ENCODE measurements at regions not wholly inside any gene's neighbourhood (a gene's known extent, or its start where the extent isn't known, plus 50 kb on each side); places are given as distances from the start of the nearest gene placed in this dataset.

- H3K9me3 ChIP-seq (ENCODE audit: control insufficient read depth, insufficient read depth, low read depth, low read length), result no peaks in the 10 kb centered on the region
- no peaks in the 10 kb centered on the region for H3K36me3 ChIP-seq (ENCODE audit: control insufficient read depth, insufficient read depth, low read length)
- DNase-seq (ENCODE audit: low read depth in 2 of 2), result no peak
- no peak overlapping the region for H2AFZ ChIP-seq (ENCODE audit: low read length)
- H3K4me2 ChIP-seq (ENCODE audit: extremely low read depth, insufficient read depth, low read length), result no peak overlapping the region
- no peak for TF ChIP-seq CTCF (conservative IDR thresholded peaks at IDR 0.05 in 1 of 2, IDR thresholded peaks at IDR 0.05 in 1 of 2; ENCODE audit: low read depth in 1 of 2, low read length in 2 of 2)
- no peak for TF ChIP-seq EZH2 (IDR thresholded peaks at IDR 0.05; ENCODE audit: low read length, missing control alignments)
- H3K4me3 ChIP-seq (replicated peaks in 1 of 4; ENCODE audit: control extremely low read depth in 1 of 4, insufficient read depth in 1 of 4, low read depth in 3 of 4, low read length in 4 of 4), result no peak overlapping the region
- H3K79me2 ChIP-seq (ENCODE audit: control insufficient read depth, insufficient read depth, low read length), result no peaks in the 10 kb centered on the region
- H3K4me1 ChIP-seq (ENCODE audit: control insufficient read depth, extremely low read depth, insufficient read depth, low read length), result no peaks in the 10 kb centered on the region
- H3K9ac ChIP-seq (ENCODE audit: insufficient read depth, low read length), result no peak overlapping the region
- no peaks in the 10 kb centered on the region for H4K20me1 ChIP-seq (ENCODE audit: control insufficient read depth, extremely low read depth, insufficient read depth, low read length)
- H3K27ac ChIP-seq (ENCODE audit: insufficient read depth, low read length), result no peak overlapping the region
- no peaks in the 10 kb centered on the region for H3K27me3 ChIP-seq (ENCODE audit: control insufficient read depth, insufficient read depth, low read length)
Measured at GRCh38 chr6:123747515-123747914, 56.1 kb upstream of the NKAIN2 start.

GRCh38 chr6:123745895-123746294 is 57.8 kb upstream of the NKAIN2 start:
- Histone ChIP-seq H2AFZ (ENCODE audit: low read length) (no peak overlapping the region), H3K9me3 (ENCODE audit: control insufficient read depth, insufficient read depth, low read depth, low read length) (no peaks in the 10 kb centered on the region), H3K4me1 (ENCODE audit: control insufficient read depth, extremely low read depth, insufficient read depth, low read length) (no peaks in the 10 kb centered on the region), H3K36me3 (ENCODE audit: control insufficient read depth, insufficient read depth, low read length) (no peaks in the 10 kb centered on the region), H3K27me3 (ENCODE audit: control insufficient read depth, insufficient read depth, low read length) (no peaks in the 10 kb centered on the region), H4K20me1 (ENCODE audit: control insufficient read depth, extremely low read depth, insufficient read depth, low read length) (no peaks in the 10 kb centered on the region), H3K79me2 (ENCODE audit: control insufficient read depth, insufficient read depth, low read length) (no peaks in the 10 kb centered on the region), H3K4me3 (replicated peaks in 1 of 4; ENCODE audit: control extremely low read depth in 1 of 4, insufficient read depth in 1 of 4, low read depth in 3 of 4, low read length in 4 of 4) (no peak overlapping the region), H3K4me2 (ENCODE audit: extremely low read depth, insufficient read depth, low read length) (no peak overlapping the region), H3K27ac (ENCODE audit: insufficient read depth, low read length) (no peak overlapping the region), H3K9ac (ENCODE audit: insufficient read depth, low read length) (no peak overlapping the region)
- TF ChIP-seq CTCF (conservative IDR thresholded peaks at IDR 0.05 in 1 of 2, IDR thresholded peaks at IDR 0.05 in 1 of 2; ENCODE audit: low read depth in 1 of 2, low read length in 2 of 2) (no peak), EZH2 (IDR thresholded peaks at IDR 0.05; ENCODE audit: low read length, missing control alignments) (no peak)
- DNase-seq (ENCODE audit: low read depth in 2 of 2), result peak; percentile 64 to 79

- TF ChIP-seq CTCF (conservative IDR thresholded peaks at IDR 0.05 in 1 of 2, IDR thresholded peaks at IDR 0.05 in 1 of 2; ENCODE audit: low read depth in 1 of 2, low read length in 2 of 2) (no peak), EZH2 (IDR thresholded peaks at IDR 0.05; ENCODE audit: low read length, missing control alignments) (no peak)
- no peaks in the 10 kb centered on the region for H3K79me2 ChIP-seq (ENCODE audit: control insufficient read depth, insufficient read depth, low read length)
Measured at GRCh38 chr6:123744840-123745239, 58.8 kb upstream of the NKAIN2 start.

More at GRCh38 chr6:123744840-123745239, 58.8 kb upstream of the NKAIN2 start:
- Histone ChIP-seq H3K36me3 (ENCODE audit: control insufficient read depth, insufficient read depth, low read length) (no peaks in the 10 kb centered on the region), H3K4me3 (replicated peaks in 1 of 4; ENCODE audit: control extremely low read depth in 1 of 4, insufficient read depth in 1 of 4, low read depth in 3 of 4, low read length in 4 of 4) (no peak overlapping the region), H3K4me2 (ENCODE audit: extremely low read depth, insufficient read depth, low read length) (no peak overlapping the region), H3K27ac (ENCODE audit: insufficient read depth, low read length) (no peak overlapping the region), H3K9ac (ENCODE audit: insufficient read depth, low read length) (no peak overlapping the region), H2AFZ (ENCODE audit: low read length) (no peak overlapping the region), H3K27me3 (ENCODE audit: control insufficient read depth, insufficient read depth, low read length) (no peaks in the 10 kb centered on the region), H4K20me1 (ENCODE audit: control insufficient read depth, extremely low read depth, insufficient read depth, low read length) (no peaks in the 10 kb centered on the region), H3K4me1 (ENCODE audit: control insufficient read depth, extremely low read depth, insufficient read depth, low read length) (no peaks in the 10 kb centered on the region), H3K9me3 (ENCODE audit: control insufficient read depth, insufficient read depth, low read depth, low read length) (no peaks in the 10 kb centered on the region)
- no peak for DNase-seq (ENCODE audit: low read depth in 2 of 2)
